ENCODE measurements at regions not wholly inside any gene's neighbourhood (a gene's known extent, or its start where the extent isn't known, plus 50 kb on each side); places are given as distances from the start of the nearest gene placed in this dataset.
"Not testable (repeated sequence)": the region's sequence is repeated elsewhere in the genome, so short reads cannot be mapped to it uniquely, and the experiment has no call there.

GRCh38 chr5:155116456-155117251, 103.1 kb downstream of the KIF4B start:
- no peak for DNase-seq

GRCh38 chr5:155125551-155126095, 112.1 kb downstream of the KIF4B start:
- DNase-seq, result no peak

GRCh38 chr5:155126573-155126972, 113.0 kb downstream of the KIF4B start:
- DNase-seq, result no peak

- DNase-seq, result no peak
Measured at GRCh38 chr5:155127552-155127951, 114.0 kb downstream of the KIF4B start.

- DNase-seq, result no peak
Measured at GRCh38 chr5:155128786-155129512, 115.4 kb downstream of the KIF4B start.

DNA sequence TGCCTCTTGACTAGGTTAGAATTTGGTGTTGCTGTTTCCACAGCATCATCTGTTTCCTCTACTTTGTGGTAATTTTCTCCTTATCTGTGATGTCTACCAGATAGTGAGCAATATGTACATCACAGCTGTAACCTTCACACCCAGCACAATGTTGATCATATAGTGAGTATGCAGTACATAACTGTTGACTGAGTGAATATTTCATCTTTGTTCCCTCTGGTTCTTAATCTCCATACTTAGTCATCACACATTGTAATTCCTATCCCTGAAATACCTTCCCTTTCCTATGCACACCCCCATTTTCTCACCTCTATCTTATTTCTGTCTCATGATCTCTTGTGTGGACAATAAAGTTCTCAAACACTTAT, 115.9 kb downstream of the KIF4B start:
- no peak for DNase-seq

GRCh38 chr5:155134130-155134529, 120.6 kb downstream of the KIF4B start:
- DNase-seq, result no peak

DNA sequence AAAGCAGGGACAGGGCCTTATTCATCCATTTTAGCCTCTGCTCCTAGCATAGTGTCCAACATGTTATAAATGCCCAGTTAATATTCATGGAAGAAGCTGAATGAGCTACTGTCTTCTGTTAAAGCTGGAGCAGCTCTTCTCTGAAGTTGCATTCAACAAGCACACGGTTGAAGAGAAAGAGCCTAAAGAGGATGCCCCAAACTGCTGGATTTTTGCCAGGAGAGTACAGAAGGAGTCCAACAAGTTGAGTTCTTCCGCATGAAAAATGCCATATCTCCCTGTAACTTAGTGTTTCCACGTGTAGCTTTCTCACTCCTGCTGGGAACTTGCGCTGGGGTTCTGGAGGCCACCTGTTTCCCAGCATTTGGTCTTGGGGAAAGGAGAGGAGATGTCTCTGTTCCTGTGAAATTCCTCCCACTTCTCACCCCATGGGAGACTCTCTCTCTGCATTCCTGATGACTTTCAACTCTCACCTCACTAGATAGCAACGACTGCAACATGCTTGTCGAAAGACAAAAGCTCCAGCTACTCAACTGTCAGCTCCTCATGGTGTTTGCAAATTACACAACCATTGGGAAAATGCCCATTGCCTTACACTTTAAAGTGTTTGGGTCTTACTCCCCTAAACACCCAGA, 122.8 kb downstream of the KIF4B start:
- DNase-seq, result no peak

DNA sequence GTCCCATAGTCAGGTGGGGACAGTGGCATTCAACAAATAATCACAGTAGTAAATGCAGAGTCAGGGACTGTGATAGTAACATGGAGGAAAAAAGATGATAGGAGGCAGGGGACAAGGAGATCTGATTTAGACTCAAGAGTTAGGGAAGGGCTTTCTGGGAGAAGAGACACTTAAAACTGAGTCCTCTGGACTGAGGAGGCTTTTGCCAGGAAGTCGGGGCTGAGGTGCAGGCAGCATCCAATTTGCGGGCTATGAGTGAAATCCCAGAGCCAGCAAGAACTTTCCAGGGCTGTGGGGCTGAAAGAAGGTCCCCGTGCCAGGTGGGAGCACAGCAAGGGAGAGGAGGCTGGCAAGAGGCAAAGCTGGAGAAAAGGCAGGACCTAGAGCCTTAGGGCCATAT, 124.1 kb downstream of the KIF4B start:
- DNase-seq, result no peak

GRCh38 chr5:155140646-155141045, 127.1 kb downstream of the KIF4B start:
- no peak for DNase-seq

DNA sequence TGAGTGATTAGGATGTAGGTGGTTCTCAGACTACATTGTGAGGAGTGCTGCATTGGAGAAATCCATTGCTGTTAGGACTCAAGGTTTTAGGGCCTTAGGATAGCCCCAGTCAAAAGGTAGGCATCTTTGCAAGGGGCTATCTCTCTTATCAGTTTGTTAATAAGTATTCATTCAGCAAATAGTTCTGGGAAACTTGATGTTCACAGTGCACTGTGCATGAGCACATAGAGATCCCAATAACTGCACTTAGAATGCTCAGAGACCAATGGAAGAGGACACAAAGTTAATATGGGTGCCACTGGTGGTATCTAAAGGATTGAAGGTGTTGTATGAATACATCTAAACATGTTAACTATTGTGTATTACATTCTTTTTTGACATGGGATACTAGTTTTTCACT, 131.4 kb downstream of the KIF4B start:
- DNase-seq, result no peak

DNA sequence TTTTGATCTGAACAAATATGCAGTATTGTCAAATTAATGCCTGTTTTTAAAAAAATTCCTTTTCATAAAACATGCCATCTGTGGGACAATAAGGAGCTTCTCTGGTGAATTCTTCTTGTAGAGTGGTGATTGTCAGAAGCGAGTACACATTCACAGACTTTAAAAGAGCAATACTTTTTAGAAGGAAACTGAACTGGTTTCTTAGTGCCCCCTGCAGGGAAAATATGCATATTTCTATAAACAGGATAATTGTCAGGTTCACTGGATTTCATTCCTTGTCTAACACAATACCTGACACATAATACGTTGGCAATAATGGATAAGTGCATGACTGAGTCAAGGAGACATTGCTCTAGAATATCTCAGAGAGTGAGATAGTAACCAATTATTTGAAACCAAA, 133.7 kb downstream of the KIF4B start:
- no peak for DNase-seq

DNA sequence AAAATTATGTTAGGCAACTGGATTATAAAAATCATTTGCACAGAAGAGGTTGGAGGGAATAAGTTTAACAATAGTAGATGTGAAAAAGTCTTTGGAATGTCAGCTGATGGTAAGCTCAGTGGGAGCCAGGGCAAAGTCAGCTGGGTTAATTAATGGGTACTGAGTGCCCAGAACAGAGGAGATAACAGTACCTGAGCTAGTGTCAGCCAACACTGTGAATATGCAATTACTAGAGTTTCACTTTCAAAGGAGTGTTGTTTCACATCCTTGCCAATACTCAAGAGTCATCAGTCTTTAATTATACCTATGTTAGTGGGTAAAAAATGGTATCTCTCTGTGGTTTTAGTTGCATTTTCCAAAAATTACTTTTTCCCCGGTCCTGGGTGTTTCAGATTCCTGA, 135.1 kb downstream of the KIF4B start:
- DNase-seq, result no peak

- DNase-seq, result no peak
Measured at GRCh38 chr5:155150012-155150411, 136.5 kb downstream of the KIF4B start.

DNA sequence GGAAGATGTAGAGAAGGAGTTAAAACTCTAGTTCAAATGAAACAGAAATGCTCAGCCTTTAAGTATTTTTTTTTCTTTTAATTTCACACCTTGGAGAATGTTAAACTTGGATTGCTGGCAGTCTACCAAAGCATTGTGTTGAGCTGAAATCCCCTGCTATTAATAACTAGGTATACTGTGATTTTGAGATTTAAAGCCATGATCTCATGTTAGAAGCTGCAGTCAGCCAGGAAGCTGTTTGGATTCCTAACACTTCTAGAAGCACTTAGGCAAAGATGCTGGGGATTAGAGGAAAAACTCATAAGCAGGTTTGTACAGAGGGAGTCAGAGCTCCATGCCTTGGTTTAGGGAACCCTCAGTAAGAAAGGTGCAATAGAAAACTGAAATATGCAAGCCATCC, 141.4 kb downstream of the KIF4B start:
- no peak for DNase-seq

DNA sequence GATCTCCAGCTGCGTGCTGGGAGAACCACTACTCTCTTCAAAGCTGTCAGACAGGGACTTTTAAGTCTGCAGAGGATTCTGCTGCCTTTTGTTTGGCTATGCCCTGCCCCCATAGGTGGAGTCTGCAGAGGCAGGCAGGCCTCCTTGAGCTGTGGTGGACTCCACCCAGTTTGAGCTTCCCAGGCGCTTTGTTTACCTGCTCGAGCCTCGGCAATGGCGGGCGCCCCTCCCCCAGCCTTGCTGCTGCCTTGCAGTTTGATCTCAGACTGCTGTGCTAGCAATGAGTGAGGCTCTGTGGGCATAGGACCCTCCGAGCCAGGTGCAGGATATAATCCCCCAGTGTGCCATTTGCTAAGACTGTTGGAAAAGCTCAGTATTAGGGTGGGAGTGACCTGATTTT, 149.5 kb downstream of the KIF4B start:
- DNase-seq, result not testable (repeated sequence)

DNA sequence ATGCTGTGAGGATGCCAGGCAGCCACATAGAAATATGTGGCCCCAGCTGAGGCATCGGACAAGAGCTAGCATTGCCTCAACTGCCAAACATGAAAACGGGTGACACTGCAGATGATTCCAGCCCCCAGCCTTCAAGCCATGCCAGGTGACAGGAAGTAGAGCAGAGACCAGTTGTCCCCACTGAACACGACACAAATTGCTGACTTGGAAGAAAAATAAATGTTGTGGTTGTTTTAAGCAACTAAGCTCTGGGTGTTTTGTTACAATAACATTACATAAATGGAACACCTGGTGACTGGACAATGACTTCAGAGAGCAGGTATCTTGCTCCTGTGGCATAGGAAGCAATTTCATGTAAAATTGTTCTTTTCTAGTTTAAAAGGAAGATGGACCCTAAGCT, 154.2 kb downstream of the KIF4B start:
- no peak for DNase-seq

DNA sequence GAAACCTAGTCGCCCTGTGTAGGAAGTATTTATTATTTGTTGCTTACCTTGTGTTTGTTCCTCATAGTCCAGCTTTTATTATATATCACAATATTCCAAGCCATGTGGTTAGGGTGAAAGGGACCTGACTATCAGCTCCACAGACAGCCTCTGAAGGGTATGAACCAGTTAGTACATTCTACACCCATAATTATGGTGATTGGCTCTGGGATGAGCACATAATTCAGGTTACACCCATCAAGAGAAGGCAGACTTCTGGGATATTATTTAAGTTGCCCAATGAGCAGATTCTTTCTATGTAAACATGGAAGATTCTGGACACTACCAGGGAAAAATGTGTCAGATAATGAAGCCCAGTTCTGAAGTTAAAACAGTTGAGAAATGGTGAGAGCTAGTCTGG, 168.0 kb downstream of the KIF4B start:
- DNase-seq, result no peak

- no peak for DNase-seq
Measured at GRCh38 chr5:155189476-155189875, 175.9 kb downstream of the KIF4B start.

DNA sequence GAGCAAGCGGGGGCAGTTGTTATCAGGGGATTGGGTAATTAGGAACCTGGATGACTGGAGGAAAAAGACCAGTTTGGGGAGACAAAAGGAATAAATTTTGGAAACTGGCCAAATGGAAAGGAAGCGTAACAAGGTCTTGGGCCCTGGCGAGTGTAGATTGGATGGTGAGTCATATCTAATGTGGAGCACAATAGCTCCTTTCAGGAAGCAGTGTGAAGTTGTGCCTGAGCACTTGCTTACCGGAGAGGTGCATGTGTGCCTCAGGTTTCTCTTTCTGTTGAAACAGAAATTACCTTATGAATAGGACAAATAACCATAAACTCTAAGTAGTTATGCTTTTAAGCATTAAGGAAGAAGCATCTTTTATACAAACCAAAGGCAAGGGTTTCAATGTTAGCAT, 176.4 kb downstream of the KIF4B start:
- no peak for DNase-seq

- no peak for DNase-seq
Measured at GRCh38 chr5:155193029-155193428, 179.5 kb downstream of the KIF4B start.

DNA sequence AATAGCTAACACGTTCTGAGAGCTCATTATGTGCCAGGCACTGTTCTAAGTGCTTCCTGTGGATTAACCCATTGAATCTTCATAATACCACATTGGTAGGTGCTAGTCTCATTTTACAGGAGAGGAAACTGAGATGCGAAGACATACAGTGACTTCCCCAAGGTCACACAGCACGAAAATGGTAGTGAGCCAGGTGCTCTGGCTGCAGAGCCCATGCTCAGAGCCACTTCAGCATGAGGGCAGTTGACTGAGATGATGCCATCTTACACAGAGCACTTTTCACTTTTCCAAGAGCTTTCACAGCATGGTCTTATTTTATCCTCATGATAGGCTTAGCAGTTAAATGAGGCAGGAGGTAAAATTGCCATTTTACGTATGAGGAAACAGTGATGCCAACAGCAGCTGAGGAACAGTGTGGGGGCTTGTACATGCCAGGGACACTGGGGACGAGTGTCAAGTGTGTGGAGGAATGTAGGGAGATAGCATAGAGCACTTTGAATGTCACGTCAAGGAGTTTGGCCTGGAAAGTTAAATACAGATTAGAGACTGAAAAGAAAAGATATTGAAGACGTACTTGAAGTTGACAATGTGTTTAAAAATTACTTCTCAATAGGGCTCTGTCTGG, 180.0 kb downstream of the KIF4B start:
- no peak for DNase-seq

GRCh38 chr5:155200608-155201007, 187.1 kb downstream of the KIF4B start:
- DNase-seq, result no peak

All from effector CD4-positive, alpha-beta T cell (primary cell).